Posterior cingulate gyrus (tissue), 11 donors: ENCODE measurements at regions not wholly inside any gene's neighbourhood (a gene's known extent, or its start where the extent isn't known, plus 50 kb on each side); places are given as distances from the start of the nearest gene placed in this dataset.

Experiments used
- DNase-seq, 10 donors: peaks; one replicate each; pipeline versions ENCODE4 v3.0.0 to v3.0.0-alpha.2; 2020 to 2021; ENCODE audit warnings: mixed read lengths in 3 of 10
- intact Hi-C: fragments of 100-400 bp; cut with DNase I; formaldehyde crosslinking; loops from one replicate; pipeline ENCODE4 v1.15.1; 2023

- intact Hi-C loops: no loop called here
Measured at GRCh38 chr3:124451630-124452317, 278.5 kb upstream of the UMPS start.

GRCh38 chr3:124453189-124453588 is 277.1 kb upstream of the UMPS start:
- intact Hi-C loops: no loop called here
- no peak for DNase-seq

More at GRCh38 chr3:124451630-124452317, 278.5 kb upstream of the UMPS start:
- no peak for DNase-seq

GRCh38 chr3:124455891-124456290 is 274.4 kb upstream of the UMPS start:
- intact Hi-C loops: no loop called here
- DNase-seq: no peak

- DNase-seq: no peak
- intact Hi-C loops: no loop called here
Measured at GRCh38 chr3:124456506-124456905, 273.7 kb upstream of the UMPS start.

GRCh38 chr3:124459678-124460077 is 270.6 kb upstream of the UMPS start:
- no peak for DNase-seq
- intact Hi-C loops: no loop called here

GRCh38 chr3:124461126-124461525 is 269.1 kb upstream of the UMPS start:
- DNase-seq: no peak
- intact Hi-C loops: no loop called here

- intact Hi-C loops: no loop called here
- no peak for DNase-seq
Measured at GRCh38 chr3:124461838-124462632, 268.2 kb upstream of the UMPS start.

DNA sequence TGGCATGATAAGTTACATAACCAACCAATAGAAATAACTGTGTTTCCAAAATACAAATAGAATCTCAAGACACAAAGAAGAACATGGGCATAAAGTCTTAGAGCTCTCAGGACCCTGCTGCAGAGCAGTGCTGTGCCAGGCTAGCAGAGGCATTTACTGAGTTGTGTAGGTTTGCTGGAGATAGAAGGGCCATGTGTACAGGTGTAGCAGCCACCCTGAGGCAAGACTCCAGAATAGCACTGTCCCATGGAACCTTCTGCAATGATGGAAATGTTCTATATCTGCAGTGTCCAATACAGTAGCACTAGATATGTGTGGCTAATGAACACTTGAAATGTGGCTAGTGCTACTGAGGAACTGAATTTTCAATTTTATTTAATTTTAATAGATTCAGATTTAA is 267.0 kb upstream of the UMPS start:
- DNase-seq: no peak
- intact Hi-C loops: no loop called here

DNA sequence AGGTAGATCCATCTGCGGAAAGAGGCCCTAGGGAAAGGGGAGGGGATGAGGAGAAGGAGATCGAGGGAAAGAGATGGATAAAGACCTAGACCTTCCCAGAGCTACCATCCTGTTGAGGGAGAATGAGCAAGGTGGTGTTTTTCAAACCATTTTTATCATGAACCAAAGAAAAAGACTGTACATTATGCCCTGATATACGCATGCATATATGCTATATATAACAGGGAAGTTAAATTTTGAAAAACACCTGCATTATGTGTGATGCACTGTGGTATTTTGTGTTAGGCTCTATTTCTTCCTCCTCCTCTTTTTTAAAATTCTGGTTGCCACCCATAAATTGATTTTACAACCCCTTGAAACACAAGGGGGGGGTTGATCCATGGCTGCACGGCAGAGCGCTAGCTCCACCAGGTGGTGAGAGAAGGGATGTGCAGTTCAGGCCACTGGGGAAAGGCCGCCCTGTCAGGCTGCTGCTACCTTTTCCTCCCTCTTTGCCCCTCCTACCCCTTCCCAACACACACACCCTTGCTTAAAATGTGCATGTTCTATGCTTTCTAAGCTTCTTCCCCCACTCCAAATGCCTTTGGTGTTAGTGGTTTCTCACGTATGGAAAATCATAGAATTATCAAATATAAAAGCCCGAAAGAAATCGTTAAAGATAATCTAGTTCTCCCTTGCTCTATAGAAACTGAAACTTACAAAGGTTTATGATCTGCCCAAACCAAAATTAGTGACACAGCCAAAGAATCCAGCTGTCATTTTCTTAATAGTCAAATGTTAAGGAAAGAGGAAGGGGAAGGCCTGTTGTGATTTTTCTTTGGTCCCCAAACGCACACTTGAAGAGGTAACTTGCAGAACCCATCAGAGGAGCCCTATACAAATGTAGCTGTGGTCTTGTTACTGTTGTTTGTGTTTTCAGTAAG is 262.0 kb upstream of the UMPS start:
- peak in 9 of 10 donors; percentile 40 to 94 (median 67) for DNase-seq
- intact Hi-C loops: loop anchor here (5.0 kb wide), 2 partner anchors 116 to 451 kb away; no protein-coding TSS in a partner anchor

- intact Hi-C loops: loop anchor here (5.0 kb wide), 2 partner anchors 117 to 452 kb away; no protein-coding TSS in a partner anchor
- DNase-seq: no peak
Measured at GRCh38 chr3:124469555-124469954, 260.7 kb upstream of the UMPS start.

GRCh38 chr3:124478830-124479229 is 251.4 kb upstream of the UMPS start:
- intact Hi-C loops: no loop called here
- no peak for DNase-seq

DNA sequence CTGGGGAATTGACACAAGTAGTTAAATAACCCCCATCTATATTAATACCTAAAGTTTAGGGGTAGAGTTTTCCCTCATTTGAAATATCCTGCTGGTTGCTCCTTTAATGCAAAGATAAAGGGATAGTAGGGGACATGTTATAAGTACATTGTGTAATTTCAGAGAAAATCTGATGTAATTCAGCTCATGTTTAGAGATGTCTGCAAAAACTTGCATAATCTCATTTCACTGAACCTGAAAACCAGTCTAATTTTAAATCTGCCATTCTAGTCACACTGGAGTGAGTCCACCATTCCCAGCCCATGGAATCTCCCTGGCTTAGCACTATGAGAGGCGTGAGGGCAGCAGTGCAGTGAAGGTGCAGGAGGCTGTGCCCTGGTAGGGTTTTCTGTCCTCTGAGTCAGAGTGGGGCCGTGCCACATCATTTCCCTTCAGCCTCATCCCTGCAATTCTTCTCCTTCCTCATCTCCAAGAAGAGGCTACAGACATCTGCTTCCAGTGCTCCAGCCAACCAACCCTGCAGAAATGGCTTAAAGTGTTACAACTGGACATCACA is 246.3 kb upstream of the UMPS start:
- no peak for DNase-seq
- intact Hi-C loops: no loop called here

DNA sequence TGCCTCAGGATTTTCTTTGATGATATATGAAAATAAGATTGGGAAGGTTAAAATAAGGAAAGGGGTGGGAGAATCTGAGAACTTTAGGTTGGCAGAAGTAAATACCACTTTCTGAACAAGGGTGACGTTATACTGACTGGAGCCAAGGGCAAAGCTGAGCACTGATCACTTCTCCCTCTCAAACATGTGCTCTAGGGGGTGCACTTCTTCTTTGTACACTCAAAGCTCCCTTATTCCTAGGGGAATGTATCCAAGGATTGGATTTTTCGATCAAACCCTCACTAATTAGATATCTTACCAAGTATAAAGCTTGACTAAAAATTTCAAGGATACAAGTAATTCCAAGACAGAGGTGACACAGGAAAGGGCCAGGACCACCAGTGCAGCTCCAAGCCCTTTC is 243.9 kb upstream of the UMPS start:
- DNase-seq: no peak
- intact Hi-C loops: loop anchor here (2.0 kb wide), 1 partner anchor 64 kb away; no protein-coding TSS in a partner anchor

DNA sequence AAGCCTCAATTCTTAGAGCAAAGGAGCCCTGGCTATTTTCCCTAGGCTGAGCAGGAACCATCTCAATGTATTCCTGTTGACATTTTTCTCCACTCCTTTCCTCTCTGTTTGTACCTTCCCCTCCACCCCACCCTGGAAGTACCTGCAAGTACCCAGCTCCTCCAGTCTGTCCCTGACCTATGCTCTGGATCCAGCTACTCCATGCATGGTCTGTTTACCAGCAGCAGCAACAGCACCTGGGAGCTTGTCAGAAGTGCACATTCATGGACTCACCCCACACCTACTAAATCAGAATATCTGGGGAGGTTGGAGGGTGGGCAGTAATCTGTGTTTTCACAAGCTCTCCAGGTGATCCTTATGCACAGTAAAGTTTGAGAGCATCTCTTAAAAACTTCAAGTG is 240.7 kb upstream of the UMPS start:
- intact Hi-C loops: no loop called here
- DNase-seq: no peak

DNA sequence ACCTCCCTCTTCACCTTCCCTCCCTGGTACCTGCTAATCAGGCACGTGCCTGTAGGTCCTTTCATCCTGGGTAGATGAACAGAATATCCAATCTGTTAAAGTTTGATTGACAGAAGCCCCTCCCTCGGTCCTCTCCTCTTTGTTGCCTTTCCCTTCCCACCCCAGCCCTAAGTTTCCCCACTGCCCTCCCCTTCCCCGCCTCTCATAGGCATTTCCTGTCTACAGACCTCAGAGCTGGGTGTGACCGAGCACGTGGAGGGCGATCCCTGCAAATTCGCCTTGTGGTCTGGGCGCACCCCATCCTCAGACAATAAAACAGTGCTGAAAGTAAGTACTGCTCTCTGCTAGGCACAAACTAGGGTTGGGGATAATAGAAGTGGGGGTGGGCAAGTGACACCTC is 239.2 kb upstream of the UMPS start:
- DNase-seq: no peak
- intact Hi-C loops: no loop called here

GRCh38 chr3:124491875-124492274 is 238.4 kb upstream of the UMPS start:
- intact Hi-C loops: no loop called here
- no peak for DNase-seq

GRCh38 chr3:124492824-124493223 is 237.4 kb upstream of the UMPS start:
- intact Hi-C loops: no loop called here
- peak; percentile 32 to 94 (median 58) for DNase-seq

DNA sequence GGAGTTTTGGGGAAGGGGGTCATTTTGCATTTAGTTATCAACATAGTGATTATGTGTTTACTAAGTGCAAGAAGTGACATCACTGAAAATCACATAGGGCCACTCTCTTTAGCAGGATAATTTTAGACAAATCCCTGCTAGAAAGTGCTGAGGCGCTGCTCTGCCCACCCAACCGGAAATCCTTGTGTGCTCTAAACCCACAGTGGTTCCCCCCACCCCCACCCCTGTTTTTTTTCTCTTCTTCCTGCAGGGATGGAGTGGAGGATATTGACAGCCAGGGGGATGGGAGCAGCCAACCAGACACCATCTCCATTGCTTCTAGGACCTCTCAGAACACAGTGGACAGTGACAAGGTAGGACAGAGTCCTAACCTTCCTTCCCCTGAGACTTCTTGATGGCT is 234.2 kb upstream of the UMPS start:
- intact Hi-C loops: no loop called here

GRCh38 chr3:124497487-124497886 is 232.8 kb upstream of the UMPS start:
- DNase-seq: no peak
- intact Hi-C loops: no loop called here

More for the DNA sequence above, 234.2 kb upstream of the UMPS start:
- no peak for DNase-seq

- no peak for DNase-seq
- intact Hi-C loops: no loop called here
Measured at GRCh38 chr3:124498891-124499290, 231.4 kb upstream of the UMPS start.
